HG02623 (cell line): ENCODE measurements at regions not wholly inside any gene's neighbourhood (a gene's known extent, or its start where the extent isn't known, plus 50 kb on each side); places are given as distances from the start of the nearest gene placed in this dataset.
"Not testable (repeated sequence)": the region's sequence is repeated elsewhere in the genome, so short reads cannot be mapped to it uniquely, and the experiment has no call there.

Source experiments
- ATAC-seq: cut with Tn5 transposase; IDR thresholded peaks from one replicate; pipeline ENCODE4 v1.9.1; 2021; ENCODE audit warnings: moderate library complexity; ENCODE audit not compliant: unreplicated experiment

DNA sequence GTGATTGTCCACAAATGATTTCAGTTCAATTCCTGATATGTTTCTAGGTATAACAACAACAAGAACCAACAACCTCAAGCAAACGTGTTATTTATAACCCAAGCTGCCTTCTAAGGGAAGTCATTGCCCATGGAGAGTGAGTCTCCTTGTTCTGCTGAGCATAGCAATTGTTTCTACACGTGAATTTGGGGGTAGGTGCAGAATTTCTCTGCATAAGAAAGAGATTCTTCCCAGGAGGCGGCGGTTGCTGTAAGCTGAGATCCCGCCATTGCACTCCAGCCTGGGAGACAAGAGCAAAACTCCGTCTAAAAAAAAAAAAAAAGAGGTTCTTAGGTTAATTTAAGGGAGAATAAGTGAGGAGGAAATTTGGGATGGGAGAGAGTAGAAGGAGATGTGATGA lies 226.5 kb upstream of the PELI2 start:
- ATAC-seq = no peak

DNA sequence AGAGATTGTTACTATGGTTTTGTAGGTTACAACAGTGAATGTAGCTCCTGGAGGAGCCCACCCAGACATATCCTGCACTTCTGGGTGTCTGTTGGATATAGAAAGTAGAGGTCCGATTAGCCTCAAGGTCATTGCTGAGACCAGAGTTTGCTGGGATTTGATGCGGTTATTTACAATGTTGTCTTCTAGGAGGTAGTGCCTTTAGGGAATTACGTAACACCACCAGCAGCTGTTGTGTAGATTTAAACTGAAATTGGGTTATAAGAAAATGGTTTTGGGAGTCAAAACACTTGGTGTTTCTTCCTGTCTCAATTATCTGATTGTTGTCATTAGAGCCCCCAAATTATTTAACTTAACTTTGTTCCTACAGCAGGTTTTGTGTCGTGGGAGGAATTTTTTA lies 225.3 kb upstream of the PELI2 start:
- ATAC-seq = no peak

- ATAC-seq = no peak
These were observed 224.5 kb upstream of the PELI2 start for GRCh38 chr14:55893705-55894104.

DNA sequence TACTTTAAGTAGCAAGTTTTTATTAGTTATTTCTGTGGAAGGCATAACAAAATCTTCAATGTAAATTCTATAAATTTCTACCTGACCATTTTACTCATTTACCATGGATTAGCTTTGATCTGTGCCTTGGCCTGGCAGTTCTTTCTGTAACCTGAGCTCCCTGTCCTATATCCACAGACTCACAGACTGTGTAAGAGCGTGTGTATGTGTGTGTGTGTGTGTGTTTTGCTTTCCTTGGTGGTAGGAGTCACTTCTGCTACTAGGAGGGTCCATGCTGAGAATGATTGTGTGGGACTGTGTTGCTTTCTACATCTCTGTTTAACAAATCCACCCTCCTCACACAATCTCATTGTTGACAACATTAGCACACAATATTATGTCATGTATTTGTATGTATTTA lies 221.2 kb upstream of the PELI2 start:
- no peak for ATAC-seq

DNA sequence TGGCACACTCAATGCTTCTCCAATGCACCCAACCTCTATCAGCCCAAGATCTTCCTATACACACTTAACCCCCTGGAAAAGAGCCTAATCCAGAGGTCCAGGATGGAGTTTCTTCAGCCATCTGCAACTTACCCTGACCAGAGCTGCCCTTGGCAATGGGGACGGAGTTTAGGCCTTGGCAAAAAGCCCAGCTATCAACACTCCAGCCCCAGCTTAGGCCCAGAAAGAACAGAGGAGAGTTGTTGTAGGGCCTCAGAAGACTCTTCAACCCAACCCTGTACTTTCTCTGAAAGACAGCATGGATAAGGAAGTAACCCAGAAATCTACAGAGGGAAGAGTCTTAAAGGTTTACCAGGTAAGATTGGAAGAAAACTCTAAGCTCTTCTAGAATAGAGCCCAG lies 219.3 kb upstream of the PELI2 start:
- no peak for ATAC-seq

DNA sequence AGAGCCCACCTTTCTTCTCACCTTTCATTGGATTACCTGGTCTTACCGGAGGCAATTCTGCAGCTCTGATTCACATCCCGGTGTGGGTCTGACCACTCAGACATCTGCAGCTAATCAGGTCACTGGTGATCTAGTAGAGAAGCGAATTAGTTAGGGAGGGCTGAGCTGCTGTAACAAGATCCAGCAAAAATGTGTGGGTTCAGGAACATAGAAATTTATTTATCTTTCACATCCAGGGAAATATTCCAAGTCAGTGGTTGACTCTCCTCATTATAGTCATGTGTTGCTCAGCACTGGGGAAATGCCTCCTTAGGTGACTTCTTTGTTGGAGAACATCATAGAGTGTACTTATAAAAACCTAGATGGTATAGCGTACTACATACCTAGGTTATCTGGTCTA lies 218.7 kb upstream of the PELI2 start:
- no peak for ATAC-seq

GRCh38 chr14:55900749-55901148 lies 217.5 kb upstream of the PELI2 start:
- ATAC-seq = no peak

- ATAC-seq = no peak
These were observed 216.9 kb upstream of the PELI2 start for GRCh38 chr14:55901291-55901690.

GRCh38 chr14:55902241-55902640 lies 216.0 kb upstream of the PELI2 start:
- no peak for ATAC-seq

DNA sequence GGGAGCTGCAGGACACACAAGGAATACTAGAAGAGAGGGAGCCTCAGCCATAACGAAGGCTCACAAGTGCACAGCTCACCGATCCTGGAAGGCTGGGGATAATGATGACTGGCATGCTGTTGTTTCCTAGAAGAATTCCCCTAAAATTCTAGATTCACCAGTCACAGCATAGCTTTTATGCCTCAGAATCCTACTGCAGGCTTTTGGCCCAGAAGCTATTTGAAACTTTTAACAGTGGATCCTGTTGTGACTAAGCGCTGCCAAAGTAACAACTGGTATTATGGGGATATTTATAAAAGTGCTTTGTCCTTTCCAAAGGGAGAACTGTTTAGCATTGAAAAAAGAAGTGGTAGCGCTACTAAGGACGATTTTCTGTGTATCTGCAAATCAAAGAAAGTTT lies 214.1 kb upstream of the PELI2 start:
- no peak for ATAC-seq

- ATAC-seq = no peak
These were observed 210.1 kb upstream of the PELI2 start for GRCh38 chr14:55908106-55908505.

- no peak for ATAC-seq
These were observed 208.3 kb upstream of the PELI2 start for GRCh38 chr14:55909879-55910278.

GRCh38 chr14:55910601-55911243 lies 207.5 kb upstream of the PELI2 start:
- ATAC-seq = no peak

DNA sequence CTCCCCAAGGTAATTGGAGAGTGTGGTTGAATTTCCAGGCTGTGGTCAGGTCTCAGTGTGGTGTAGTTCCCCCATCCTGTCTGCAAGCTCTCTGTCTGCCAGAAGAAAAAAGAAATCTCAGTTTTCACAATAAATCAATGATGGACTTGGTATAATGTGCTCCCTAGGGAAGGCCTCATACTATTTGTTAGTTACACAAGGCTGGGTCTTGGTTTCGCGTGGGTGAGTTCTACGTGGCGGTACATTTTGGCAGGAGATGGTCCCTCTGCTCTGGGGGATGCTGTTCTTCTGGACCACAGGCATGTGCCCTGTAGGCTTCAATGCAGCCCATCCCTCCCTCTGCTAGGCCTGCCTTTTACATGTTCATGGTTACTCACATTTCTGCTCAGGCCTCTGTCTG lies 206.4 kb upstream of the PELI2 start:
- no peak for ATAC-seq

DNA sequence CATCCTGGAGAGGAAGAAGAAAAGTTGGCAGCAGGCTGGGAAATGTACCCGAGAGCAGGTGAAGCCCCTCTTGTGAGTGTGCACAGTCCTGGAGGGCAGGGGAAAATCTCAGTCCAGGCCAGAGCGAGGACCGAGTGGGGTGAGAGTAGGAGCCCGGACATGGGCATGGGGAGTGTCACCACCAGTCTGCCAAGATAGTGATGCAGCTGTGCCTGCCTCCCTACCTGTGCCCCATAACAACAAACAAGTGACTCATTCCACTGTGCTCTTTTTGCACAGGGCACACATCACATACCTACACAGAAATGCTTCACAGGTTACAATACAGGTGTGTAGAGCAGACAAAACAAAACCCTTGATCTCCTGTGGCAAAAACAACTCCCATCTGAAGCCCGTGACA lies 205.9 kb upstream of the PELI2 start:
- no peak for ATAC-seq

DNA sequence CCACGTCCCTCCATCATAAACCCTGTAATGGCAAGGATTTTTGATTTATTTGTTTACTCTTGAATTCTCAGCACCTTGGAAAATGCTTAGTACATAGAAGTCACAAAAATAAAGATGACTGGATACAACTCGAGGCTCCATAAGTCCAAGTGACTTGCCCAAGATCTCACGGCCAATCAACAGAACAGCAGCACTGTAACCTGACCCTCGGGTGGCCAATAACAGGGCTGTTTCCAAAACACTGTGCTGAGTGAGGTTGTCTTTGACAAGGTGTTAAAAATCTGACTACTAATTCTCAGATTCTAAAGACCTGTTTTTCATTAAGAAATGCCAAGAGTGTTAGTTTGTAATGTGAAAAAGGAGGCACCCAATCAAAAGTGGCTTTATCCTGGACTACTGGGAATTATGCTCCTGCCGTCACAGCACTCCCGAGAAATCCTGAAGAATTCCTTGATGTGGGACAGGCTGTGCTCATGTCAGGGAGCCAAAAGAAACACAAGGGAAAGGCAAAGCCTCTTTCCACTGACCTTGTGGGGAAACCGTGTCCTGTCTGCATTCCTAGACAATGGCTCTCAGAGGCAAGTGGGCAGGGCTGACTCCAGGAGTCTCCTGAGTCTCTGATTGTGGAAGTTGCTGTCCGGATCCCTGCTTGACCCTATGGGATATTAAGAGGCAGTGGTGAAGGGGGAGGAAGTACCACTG lies 204.7 kb upstream of the PELI2 start:
- ATAC-seq = no peak

GRCh38 chr14:55914771-55915170 lies 203.4 kb upstream of the PELI2 start:
- no peak for ATAC-seq

GRCh38 chr14:55915456-55915855 lies 202.8 kb upstream of the PELI2 start:
- ATAC-seq = no peak

- not testable (repeated sequence) for ATAC-seq
These were observed 198.4 kb upstream of the PELI2 start for GRCh38 chr14:55919800-55920199.

GRCh38 chr14:55921511-55921910 lies 196.7 kb upstream of the PELI2 start:
- no peak for ATAC-seq

DNA sequence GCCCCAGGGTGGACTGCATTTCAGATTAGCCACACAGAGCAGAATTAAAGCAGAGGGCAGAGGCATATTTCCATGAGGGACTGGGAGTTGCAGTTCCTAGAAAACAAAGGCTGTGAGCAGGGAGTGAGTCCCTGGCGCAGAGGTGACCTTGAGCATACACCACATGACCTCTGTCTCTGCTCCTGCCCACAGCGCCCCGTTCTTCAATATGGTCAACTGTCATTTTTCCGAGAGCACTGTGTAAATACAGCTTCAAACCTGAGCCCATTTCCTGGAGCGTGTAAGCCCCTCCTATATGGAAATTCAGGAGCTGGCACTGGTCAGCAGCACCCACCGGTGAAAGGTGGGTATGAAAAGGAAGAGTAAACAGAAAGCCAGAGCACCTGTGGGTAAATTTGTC lies 192.2 kb upstream of the PELI2 start:
- no peak for ATAC-seq

- no peak for ATAC-seq
These were observed 191.2 kb upstream of the PELI2 start for GRCh38 chr14:55927028-55927427.

DNA sequence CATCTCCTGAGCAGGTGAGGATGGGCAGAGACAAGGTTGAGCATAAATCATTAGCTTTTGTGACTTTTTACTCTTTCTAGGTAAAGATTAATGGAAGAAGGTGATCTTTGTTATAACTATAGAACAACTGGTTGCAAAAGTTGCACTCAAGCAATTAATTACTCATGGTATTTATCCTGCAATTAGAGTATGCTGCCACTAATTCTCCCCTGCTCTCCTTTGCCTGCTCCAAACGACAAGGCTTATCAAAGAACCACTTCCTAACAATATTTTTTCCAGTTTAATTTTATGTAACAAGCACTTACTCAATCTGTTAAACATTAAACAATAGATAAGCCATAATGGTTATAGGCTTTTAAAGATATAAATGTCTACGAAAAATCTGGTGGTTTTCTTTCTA lies 189.9 kb upstream of the PELI2 start:
- no peak for ATAC-seq
